ENCODE measurements at regions not wholly inside any gene's neighbourhood (a gene's known extent, or its start where the extent isn't known, plus 50 kb on each side); places are given as distances from the start of the nearest gene placed in this dataset.

DNA sequence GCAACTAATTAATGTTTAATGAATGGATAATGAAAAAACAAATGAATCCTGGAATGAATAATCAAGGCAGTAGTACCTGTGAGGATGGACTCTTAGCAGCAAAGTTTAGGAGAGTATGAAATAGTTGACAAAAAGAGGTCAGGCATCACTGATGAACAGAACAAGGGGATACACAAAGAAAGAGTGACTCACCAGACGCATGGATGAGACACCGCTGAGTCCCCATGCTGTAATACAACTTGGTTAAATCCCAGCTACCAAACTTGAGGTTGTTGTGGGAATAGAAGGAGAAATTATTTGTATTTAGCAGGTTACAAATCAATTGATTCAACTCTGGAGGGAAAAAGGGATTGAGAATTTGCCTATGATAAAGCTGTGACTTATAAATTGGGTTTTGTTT is 976.9 kb upstream of the TENM4 start:
- 93% methylated on average over 2 of the region's 2 CpGs for WGBS (ENCODE audit: low lambda C conversion rate, missing lambda C conversion rate)
- Histone ChIP-seq H3K4me1 (ENCODE audit: insufficient read depth) (no peaks in the 10 kb centered on the region), H3K36me3 (replicated peaks; ENCODE audit: insufficient read depth, low read depth) (no peaks in the 10 kb centered on the region), H3K9me2 (replicated peaks; ENCODE audit: insufficient read depth) (no peaks in the 10 kb centered on the region), H3K4me3 (no peak overlapping the region), H3K79me2 (no peaks in the 10 kb centered on the region), H3K9me3 (ENCODE audit: low read depth) (no peaks in the 10 kb centered on the region), H3K27me3 (no peaks in the 10 kb centered on the region), H3K27ac (no peak overlapping the region), H4K20me1 (ENCODE audit: insufficient read depth, poor library complexity, severe bottlenecking) (no peaks in the 10 kb centered on the region), H2AFZ (no peak overlapping the region), H3K4me2 (no peak overlapping the region)
- TF ChIP-seq EZH2 (IDR thresholded peaks at IDR 0.05; ENCODE audit: borderline replicate concordance), result no peak
- no peak for TF ChIP-seq EZH2phosphoT487 (IDR thresholded peaks at IDR 0.05; ENCODE audit: low read depth, severe bottlenecking, unreplicated experiment)
- TF ChIP-seq, protein P1, sequence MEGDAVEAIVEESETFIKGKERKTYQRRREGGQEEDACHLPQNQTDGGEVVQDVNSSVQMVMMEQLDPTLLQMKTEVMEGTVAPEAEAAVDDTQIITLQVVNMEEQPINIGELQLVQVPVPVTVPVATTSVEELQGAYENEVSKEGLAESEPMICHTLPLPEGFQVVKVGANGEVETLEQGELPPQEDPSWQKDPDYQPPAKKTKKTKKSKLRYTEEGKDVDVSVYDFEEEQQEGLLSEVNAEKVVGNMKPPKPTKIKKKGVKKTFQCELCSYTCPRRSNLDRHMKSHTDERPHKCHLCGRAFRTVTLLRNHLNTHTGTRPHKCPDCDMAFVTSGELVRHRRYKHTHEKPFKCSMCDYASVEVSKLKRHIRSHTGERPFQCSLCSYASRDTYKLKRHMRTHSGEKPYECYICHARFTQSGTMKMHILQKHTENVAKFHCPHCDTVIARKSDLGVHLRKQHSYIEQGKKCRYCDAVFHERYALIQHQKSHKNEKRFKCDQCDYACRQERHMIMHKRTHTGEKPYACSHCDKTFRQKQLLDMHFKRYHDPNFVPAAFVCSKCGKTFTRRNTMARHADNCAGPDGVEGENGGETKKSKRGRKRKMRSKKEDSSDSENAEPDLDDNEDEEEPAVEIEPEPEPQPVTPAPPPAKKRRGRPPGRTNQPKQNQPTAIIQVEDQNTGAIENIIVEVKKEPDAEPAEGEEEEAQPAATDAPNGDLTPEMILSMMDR (IDR thresholded peaks at IDR 0.05; ENCODE audit: poor library complexity), result no peak
- DNase-seq (ENCODE audit: low spot score), result no peak

DNA sequence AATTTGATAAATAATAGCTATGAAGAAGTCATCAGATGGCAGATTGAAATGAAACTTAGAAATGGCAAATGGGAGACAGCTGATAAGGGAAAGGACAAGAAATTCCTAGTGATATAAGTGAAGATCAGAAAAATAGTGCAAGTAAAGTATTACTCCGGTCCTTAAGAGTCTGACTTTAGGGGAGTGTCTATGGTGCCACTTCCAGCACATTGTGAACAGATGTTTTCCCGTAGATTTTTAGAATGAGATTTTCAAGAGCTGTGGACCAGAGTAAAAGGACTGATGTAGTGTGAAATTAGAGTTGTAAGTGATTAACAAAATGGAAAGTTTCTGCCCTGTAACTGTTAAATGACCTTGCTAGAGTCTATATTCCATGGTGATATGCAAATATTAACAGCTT is 974.8 kb upstream of the TENM4 start:
- no peak overlapping the region for H3K4me2 ChIP-seq
- H3K9me3 ChIP-seq (ENCODE audit: low read depth), result no peaks in the 10 kb centered on the region
- H2AFZ ChIP-seq, result no peak overlapping the region
- H3K4me1 ChIP-seq (ENCODE audit: insufficient read depth), result no peaks in the 10 kb centered on the region
- no peaks in the 10 kb centered on the region for H3K9me2 ChIP-seq (replicated peaks; ENCODE audit: insufficient read depth)
- H3K27me3 ChIP-seq, result no peaks in the 10 kb centered on the region
- no peak overlapping the region for H3K27ac ChIP-seq
- no peak for DNase-seq (ENCODE audit: low spot score)
- no peaks in the 10 kb centered on the region for H4K20me1 ChIP-seq (ENCODE audit: insufficient read depth, poor library complexity, severe bottlenecking)
- no peak overlapping the region for H3K4me3 ChIP-seq
- no peaks in the 10 kb centered on the region for H3K36me3 ChIP-seq (replicated peaks; ENCODE audit: insufficient read depth, low read depth)
- WGBS (ENCODE audit: low lambda C conversion rate, missing lambda C conversion rate), result 93% methylated on average over 2 of the region's 2 CpGs
- TF ChIP-seq EZH2phosphoT487 (IDR thresholded peaks at IDR 0.05; ENCODE audit: low read depth, severe bottlenecking, unreplicated experiment), result no peak
- no peak for TF ChIP-seq EZH2 (IDR thresholded peaks at IDR 0.05; ENCODE audit: borderline replicate concordance)
- TF ChIP-seq, protein P1 (IDR thresholded peaks at IDR 0.05; ENCODE audit: poor library complexity), result no peak
- H3K79me2 ChIP-seq, result no peaks in the 10 kb centered on the region

DNA sequence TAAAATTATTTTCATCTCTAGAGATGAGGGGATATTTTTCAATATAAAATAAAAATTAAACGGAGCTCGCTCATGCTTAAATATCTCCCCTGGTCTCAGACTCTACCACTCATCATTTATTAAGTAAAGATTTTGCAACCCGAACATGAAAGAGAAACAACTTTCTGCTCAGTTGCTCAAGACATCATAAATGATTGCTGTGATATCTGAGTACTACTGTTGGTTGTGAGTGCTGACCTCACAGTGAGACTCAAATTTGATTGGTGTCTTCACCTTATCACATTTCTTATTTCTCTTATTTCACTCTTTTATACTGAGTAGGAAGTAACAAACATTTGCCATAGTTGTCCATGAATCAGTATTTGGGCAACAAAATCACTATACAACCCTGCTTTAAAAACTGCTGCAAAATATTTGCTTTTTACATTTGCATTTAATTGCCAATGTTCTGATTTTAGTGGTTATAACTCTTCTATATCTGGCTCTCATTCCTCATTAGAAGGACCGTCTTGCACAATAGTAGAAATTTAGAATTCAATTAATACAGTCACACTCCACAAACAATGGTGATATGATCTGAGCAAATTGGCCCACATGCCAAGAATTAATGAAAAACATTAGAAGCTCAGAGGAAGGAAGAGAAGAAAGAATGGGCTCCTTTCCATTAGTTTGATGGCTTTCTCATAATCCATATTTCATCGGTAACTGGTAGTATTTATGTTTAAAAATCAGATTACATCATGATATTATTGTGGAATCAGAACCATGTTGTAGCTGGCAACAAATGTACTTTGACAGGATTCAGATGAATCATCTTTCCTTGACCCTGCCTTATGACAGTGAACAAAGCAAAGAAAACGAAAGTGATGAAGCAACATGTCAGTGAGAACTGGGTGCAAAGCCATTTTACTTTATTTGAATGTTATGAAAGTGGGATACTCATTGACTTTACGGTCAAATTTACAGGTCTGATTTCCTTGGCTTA is 973.6 kb upstream of the TENM4 start:
- no peaks in the 10 kb centered on the region for H3K9me2 ChIP-seq (replicated peaks; ENCODE audit: insufficient read depth)
- H3K27me3 ChIP-seq, result no peaks in the 10 kb centered on the region
- no peaks in the 10 kb centered on the region for H3K79me2 ChIP-seq
- H2AFZ ChIP-seq, result no peak overlapping the region
- H3K9me3 ChIP-seq (ENCODE audit: low read depth), result no peaks in the 10 kb centered on the region
- TF ChIP-seq EZH2 (IDR thresholded peaks at IDR 0.05; ENCODE audit: borderline replicate concordance) (no peak), EZH2phosphoT487 (IDR thresholded peaks at IDR 0.05; ENCODE audit: low read depth, severe bottlenecking, unreplicated experiment) (no peak)
- TF ChIP-seq, protein P1 (IDR thresholded peaks at IDR 0.05; ENCODE audit: poor library complexity), result no peak
- H3K4me3 ChIP-seq, result no peak overlapping the region
- WGBS (ENCODE audit: low lambda C conversion rate, missing lambda C conversion rate), result 88% methylated on average over 7 of the region's 7 CpGs
- no peak overlapping the region for H3K4me2 ChIP-seq
- DNase-seq (ENCODE audit: low spot score), result no peak
- H3K27ac ChIP-seq, result no peak overlapping the region
- H3K36me3 ChIP-seq (replicated peaks; ENCODE audit: insufficient read depth, low read depth), result no peaks in the 10 kb centered on the region
- no peaks in the 10 kb centered on the region for H3K4me1 ChIP-seq (ENCODE audit: insufficient read depth)
- no peaks in the 10 kb centered on the region for H4K20me1 ChIP-seq (ENCODE audit: insufficient read depth, poor library complexity, severe bottlenecking)
